ENCODE measurements at regions not wholly inside any gene's neighbourhood (a gene's known extent, or its start where the extent isn't known, plus 50 kb on each side); places are given as distances from the start of the nearest gene placed in this dataset.

- ATAC-seq, result peak; percentile 10; the same call in 1 of the 3 replicates
- TF ChIP-seq, protein P1, sequence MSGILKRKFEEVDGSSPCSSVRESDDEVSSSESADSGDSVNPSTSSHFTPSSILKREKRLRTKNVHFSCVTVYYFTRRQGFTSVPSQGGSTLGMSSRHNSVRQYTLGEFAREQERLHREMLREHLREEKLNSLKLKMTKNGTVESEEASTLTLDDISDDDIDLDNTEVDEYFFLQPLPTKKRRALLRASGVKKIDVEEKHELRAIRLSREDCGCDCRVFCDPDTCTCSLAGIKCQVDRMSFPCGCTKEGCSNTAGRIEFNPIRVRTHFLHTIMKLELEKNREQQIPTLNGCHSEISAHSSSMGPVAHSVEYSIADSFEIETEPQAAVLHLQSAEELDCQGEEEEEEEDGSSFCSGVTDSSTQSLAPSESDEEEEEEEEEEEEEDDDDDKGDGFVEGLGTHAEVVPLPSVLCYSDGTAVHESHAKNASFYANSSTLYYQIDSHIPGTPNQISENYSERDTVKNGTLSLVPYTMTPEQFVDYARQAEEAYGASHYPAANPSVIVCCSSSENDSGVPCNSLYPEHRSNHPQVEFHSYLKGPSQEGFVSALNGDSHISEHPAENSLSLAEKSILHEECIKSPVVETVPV (CRISPR knock-in tag; IDR thresholded peaks at IDR 0.05), result no peak
- no peak for TF ChIP-seq GLIS3 (CRISPR knock-in tag; IDR thresholded peaks at IDR 0.05)
Measured at GRCh38 chr6:44004136-44004535, 123.1 kb downstream of the MRPL14 start.

DNA sequence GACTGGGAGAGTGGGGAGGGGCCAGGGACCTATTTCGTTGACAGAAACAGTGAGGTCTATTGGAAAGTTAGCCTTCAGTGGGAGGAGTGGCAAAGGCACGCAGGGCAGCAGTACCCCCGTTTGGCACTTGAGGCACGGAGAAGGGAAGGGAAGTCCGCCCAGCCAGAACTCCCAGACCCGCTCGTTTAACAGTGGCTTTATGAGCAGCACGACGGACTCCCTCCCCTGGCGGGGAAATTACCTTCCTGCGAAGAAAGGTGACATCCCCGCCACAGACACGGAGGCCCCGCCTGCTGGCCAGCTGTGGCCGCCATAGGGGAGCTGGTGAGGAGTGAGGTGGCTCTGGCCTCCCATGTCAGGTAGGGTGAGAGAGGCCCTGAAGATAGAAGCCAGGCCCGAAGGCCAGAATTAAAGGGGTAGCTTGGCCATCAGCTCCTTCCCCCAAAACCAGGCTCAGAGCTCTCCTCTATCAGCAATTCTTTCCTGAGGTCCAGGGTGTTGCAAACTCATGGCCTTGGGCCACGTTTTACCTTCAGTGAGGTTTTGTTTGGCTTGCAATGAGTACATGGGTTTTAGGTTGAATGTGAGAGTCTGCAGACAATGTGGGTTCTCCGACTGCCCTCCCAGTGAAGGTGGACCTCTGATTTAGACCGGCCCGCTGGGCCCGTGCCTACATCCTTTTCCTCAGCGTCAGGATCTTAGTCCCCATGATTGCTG lies 123.7 kb downstream of the MRPL14 start:
- no peak for ATAC-seq
- TF ChIP-seq, protein P1 (CRISPR knock-in tag; IDR thresholded peaks at IDR 0.05), result no peak
- TF ChIP-seq TCF4 (CRISPR knock-in tag; IDR thresholded peaks at IDR 0.05; ENCODE audit: borderline replicate concordance), result no peak
- TF ChIP-seq BACH2 (CRISPR knock-in tag; IDR thresholded peaks at IDR 0.05; ENCODE audit: borderline replicate concordance), result no peak
- TF ChIP-seq, protein P2, sequence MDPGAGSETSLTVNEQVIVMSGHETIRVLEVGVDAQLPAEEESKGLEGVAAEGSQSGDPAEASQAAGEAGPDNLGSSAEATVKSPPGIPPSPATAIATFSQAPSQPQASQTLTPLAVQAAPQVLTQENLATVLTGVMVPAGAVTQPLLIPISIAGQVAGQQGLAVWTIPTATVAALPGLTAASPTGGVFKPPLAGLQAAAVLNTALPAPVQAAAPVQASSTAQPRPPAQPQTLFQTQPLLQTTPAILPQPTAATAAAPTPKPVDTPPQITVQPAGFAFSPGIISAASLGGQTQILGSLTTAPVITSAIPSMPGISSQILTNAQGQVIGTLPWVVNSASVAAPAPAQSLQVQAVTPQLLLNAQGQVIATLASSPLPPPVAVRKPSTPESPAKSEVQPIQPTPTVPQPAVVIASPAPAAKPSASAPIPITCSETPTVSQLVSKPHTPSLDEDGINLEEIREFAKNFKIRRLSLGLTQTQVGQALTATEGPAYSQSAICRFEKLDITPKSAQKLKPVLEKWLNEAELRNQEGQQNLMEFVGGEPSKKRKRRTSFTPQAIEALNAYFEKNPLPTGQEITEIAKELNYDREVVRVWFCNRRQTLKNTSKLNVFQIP (CRISPR knock-in tag; IDR thresholded peaks at IDR 0.05; ENCODE audit: borderline replicate concordance, low read depth), result no peak
- no peak for TF ChIP-seq CREB5 (CRISPR knock-in tag; IDR thresholded peaks at IDR 0.05; ENCODE audit: low read depth)
- TF ChIP-seq ZNF70 (CRISPR knock-in tag; IDR thresholded peaks at IDR 0.05), result no peak
- no peak for TF ChIP-seq TOX (CRISPR knock-in tag; IDR thresholded peaks at IDR 0.05; ENCODE audit: borderline replicate concordance)
- no peak for TF ChIP-seq CSDC2 (CRISPR knock-in tag; IDR thresholded peaks at IDR 0.05)
- TF ChIP-seq ZNF8 (CRISPR knock-in tag; IDR thresholded peaks at IDR 0.05), result no peak
- TF ChIP-seq PPARA (CRISPR knock-in tag; IDR thresholded peaks at IDR 0.05; ENCODE audit: borderline replicate concordance), result no peak
- TF ChIP-seq ZFP30 (CRISPR knock-in tag; IDR thresholded peaks at IDR 0.05), result no peak
- TF ChIP-seq RARB (CRISPR knock-in tag; IDR thresholded peaks at IDR 0.05), result no peak
- no peak for TF ChIP-seq ARNTL (CRISPR knock-in tag; IDR thresholded peaks at IDR 0.05; ENCODE audit: borderline replicate concordance, low read depth)
- no peak for TF ChIP-seq ZFP3 (CRISPR knock-in tag; IDR thresholded peaks at IDR 0.05)
- no peak for TF ChIP-seq ZNF565 (CRISPR knock-in tag; conservative IDR thresholded peaks at IDR 0.05; ENCODE audit: low read depth)
- TF ChIP-seq ZC3H10 (CRISPR knock-in tag; IDR thresholded peaks at IDR 0.05), result no peak
- no peak for TF ChIP-seq GLIS3 (CRISPR knock-in tag; IDR thresholded peaks at IDR 0.05)

DNA sequence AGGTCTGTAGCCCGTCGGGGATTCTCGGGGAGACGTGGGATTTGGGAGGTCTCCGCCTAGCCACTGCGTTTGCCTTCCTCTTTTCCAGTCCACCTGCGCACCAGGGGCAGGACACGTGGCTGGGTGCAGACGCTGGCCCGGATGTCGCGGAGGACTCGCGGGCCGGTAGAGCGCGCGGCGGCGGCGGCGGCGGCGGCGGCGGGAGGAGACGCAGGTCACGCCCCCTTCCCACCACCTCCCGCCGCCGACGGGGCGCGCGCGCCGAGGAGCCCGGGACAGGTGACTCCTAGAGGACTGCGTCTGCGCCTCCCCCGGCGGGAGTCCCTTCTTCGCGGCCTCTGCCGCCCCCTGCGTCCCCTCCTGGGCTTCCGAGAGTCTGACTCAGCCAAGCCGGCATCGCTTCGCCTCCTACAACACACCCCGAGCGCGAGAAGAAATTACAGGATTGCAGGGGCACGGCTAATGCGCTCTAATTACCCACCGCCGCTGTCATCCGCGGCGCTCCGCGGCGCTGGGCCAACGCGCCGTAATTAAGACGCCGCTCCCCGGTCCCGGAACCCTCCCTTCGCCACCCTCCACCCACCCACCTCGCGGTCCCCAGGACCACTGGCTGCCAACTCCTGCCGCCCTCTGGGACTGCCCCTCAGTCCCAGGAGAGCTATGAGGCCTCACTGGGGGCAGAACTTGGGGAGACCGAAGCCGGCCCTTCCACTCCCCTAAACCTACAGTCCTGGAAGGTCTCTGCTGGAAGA lies 124.5 kb downstream of the MRPL14 start:
- ATAC-seq, result no peak
- TF ChIP-seq CSDC2 (CRISPR knock-in tag; IDR thresholded peaks at IDR 0.05) (no peak), TOX (CRISPR knock-in tag; IDR thresholded peaks at IDR 0.05; ENCODE audit: borderline replicate concordance) (no peak), ZNF8 (CRISPR knock-in tag; IDR thresholded peaks at IDR 0.05) (no peak), ARNTL (CRISPR knock-in tag; IDR thresholded peaks at IDR 0.05; ENCODE audit: borderline replicate concordance, low read depth) (no peak), ESRRG (CRISPR knock-in tag; IDR thresholded peaks at IDR 0.05) (no peak), TCF4 (CRISPR knock-in tag; IDR thresholded peaks at IDR 0.05; ENCODE audit: borderline replicate concordance) (no peak), PPARA (CRISPR knock-in tag; IDR thresholded peaks at IDR 0.05; ENCODE audit: borderline replicate concordance) (no peak), RARB (CRISPR knock-in tag; IDR thresholded peaks at IDR 0.05) (no peak), ZFP30 (CRISPR knock-in tag; IDR thresholded peaks at IDR 0.05) (no peak), SNAI2 (CRISPR knock-in tag; IDR thresholded peaks at IDR 0.05) (no peak), CREB5 (CRISPR knock-in tag; IDR thresholded peaks at IDR 0.05; ENCODE audit: low read depth) (no peak), ZFP3 (CRISPR knock-in tag; IDR thresholded peaks at IDR 0.05) (no peak), ZNF565 (CRISPR knock-in tag; conservative IDR thresholded peaks at IDR 0.05; ENCODE audit: low read depth) (no peak), ZNF70 (CRISPR knock-in tag; IDR thresholded peaks at IDR 0.05) (no peak), PATZ1 (CRISPR knock-in tag; IDR thresholded peaks at IDR 0.05; ENCODE audit: borderline replicate concordance) (no peak), ZC3H10 (CRISPR knock-in tag; IDR thresholded peaks at IDR 0.05) (no peak)
- TF ChIP-seq, protein P1 (CRISPR knock-in tag; IDR thresholded peaks at IDR 0.05), result no peak
- TF ChIP-seq, protein P2 (CRISPR knock-in tag; IDR thresholded peaks at IDR 0.05; ENCODE audit: borderline replicate concordance, low read depth), result no peak
